ENCODE measurements at regions not wholly inside any gene's neighbourhood (a gene's known extent, or its start where the extent isn't known, plus 50 kb on each side); places are given as distances from the start of the nearest gene placed in this dataset.
"Not testable (repeated sequence)": the region's sequence is repeated elsewhere in the genome, so short reads cannot be mapped to it uniquely, and the experiment has no call there.

DNA sequence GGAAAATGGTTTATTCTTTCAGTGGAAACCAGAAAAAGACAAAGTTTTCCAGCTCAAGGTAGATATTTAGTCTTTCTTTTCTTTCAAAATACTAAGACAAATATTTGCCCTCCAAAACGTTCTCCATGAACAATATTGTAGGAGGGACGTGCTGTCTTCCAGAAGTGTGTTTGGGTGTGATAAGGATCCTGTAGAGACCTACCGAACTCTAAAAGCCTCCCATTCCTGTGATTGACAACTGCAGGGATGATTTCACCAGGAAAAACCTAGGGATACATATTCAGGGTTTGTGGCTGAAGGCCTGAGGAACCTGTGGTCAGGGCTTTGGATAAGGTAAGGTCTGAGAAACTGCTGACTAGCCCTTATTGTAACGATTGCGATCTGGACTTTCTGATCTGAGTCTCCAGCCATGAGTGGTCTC is 167.1 kb downstream of the ZNF648 start:
- DNase-seq (ENCODE audit: missing footprints) (no peak), ATAC-seq (no peak)
- intact Hi-C loops (cut with DNase I): no loop called here

DNA sequence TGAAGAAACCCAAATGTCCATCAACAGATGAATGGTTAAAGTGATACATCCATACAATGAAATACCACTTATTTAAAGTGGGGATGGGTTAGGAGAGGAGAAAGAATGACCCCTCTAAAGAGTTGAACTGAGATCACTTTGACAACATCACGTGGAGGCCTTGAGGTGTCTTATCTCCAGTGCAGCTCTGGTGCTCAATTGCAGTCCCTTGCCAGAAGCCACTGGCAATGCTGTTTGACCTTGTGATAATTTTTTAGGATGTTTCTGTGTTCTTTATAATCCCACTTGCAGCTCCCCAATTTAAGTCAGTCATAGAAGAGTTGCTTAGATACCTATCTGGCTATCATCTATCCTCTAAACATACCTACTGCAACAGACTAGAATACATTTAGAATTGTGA is 167.6 kb downstream of the ZNF648 start:
- intact Hi-C loops (cut with DNase I): no loop called here
- ATAC-seq (no peak), DNase-seq (ENCODE audit: missing footprints) (no peak)

DNA sequence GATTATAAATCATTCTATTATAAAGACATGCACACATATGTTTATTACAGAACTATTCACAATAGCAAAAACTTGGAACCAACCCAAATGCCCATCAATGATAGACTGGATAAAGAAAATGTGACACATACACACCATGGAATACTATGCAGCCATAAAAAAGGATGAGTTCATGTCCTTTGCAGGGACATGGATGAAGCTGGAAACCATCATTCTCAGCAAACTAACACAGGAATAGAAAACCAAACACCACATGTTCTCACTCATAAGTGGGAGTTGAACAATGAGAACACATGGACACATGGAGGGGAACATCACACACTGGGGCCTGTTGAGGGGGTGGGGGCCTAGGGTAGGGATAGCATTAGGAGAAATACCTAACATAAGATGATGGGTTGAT is 168.4 kb downstream of the ZNF648 start:
- DNase-seq (ENCODE audit: missing footprints); intact Hi-C loops (cut with DNase I); ATAC-seq: not testable (repeated sequence)

DNA sequence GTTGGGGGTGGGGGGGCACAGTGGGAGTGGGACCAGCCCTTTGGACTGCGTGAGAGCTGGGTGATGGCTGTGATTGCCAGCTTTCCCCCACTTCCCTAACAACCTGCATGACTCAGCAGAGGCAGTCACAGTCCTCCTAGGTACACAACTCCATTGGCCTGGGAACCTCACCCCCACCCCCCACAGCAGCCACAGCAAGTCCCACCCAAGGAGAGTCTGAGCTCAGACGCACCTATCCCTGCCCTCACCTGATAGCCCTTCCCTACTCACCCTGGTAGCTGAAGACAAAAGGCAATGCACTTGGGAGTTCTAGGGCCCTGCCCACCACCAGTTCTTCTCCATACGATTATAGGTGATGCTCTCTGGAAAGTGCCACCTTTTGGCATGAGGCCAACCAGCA is 188.9 kb downstream of the ZNF648 start:
- ATAC-seq (no peak), DNase-seq (ENCODE audit: missing footprints) (no peak)
- intact Hi-C loops (cut with DNase I): no loop called here

DNA sequence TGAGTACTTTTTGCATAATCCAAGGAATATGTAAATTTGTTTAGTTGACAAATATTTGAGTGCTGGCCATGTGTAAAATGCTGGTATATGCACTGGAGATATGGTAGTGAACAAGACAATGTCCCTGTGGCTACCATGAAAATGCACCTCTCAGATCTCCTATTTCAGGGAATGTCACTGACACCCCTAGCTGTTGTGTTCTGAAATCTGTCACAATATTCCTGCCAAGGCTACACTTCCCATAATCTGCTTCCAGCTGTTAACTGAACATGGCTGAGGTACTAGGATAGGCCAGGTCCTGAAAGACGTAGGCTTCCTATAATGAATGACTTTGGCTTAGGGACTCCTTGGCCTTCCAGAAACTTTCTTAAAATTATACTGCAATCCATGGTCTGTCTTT is 197.8 kb downstream of the ZNF648 start:
- no peak for DNase-seq (ENCODE audit: missing footprints)
- intact Hi-C loops (cut with DNase I): no loop called here
- no peak for ATAC-seq

DNA sequence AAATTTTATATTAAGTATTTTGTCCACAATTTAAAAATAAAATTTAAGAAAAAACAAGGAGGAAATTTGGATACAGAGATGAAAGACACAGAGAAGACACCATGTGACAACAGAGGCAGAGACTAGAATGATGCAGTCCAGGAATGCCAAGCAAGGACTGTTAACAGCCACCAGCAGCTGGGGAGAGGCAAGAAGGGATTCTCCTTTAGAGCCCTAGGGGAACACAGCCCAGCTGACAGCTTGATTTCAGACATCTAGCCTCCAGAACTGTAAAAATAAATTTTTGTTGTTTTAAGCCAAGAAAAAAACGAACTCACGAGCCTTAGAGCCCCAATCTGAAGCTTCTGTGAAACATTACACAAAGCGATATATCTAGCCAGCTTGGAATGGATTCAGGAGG is 198.5 kb downstream of the ZNF648 start:
- DNase-seq (ENCODE audit: missing footprints) (no peak), ATAC-seq (no peak)
- intact Hi-C loops (cut with DNase I): no loop called here

DNA sequence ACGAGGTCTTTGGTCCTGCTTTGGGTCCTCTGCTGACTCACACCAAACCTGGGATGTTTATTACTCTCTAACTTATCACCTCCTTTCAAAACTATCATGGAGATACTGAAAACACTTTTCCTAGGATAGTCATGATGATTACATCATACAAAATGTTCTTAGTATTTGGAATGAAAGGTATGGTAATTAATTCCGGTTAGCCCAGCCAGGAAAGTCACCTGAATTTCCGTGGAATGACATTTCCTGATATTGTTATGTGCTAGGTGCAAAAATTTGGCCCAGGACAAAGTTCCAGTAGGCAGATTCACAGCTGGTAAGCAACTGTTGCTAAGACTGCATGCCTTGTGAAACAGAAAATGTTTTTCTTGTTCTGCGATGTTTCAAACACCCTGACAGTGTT is 203.4 kb downstream of the ZNF648 start:
- DNase-seq (ENCODE audit: missing footprints): no peak
- intact Hi-C loops (cut with DNase I): no loop called here
- ATAC-seq: no peak
